Endodermal cell (in vitro differentiated cells): ENCODE measurements at regions not wholly inside any gene's neighbourhood (a gene's known extent, or its start where the extent isn't known, plus 50 kb on each side); places are given as distances from the start of the nearest gene placed in this dataset.

ENCODE experiments used
- DNase-seq: peaks from one replicate; pipeline ENCODE4 v3.0.0-alpha.2; 2017
- H3K27ac ChIP-seq: 2 replicates; pipeline ENCODE4 v1.5.1; 2013; ENCODE audit warnings: mild to moderate bottlenecking, low read depth, low read length, moderate library complexity
- H3K27me3 ChIP-seq: 2 replicates; pipeline ENCODE4 v1.6.1; 2013; ENCODE audit warnings: mild to moderate bottlenecking, low read length, moderate library complexity; ENCODE audit not compliant: insufficient read depth, control insufficient read depth, poor library complexity, severe bottlenecking
- H3K36me3 ChIP-seq: 2 replicates; pipeline ENCODE4 v1.7.0; 2013; ENCODE audit warnings: mild to moderate bottlenecking, low read length, moderate library complexity; ENCODE audit not compliant: control insufficient read depth, insufficient read depth
- H3K4me1 ChIP-seq: one replicate; pipeline ENCODE4 v1.7.0; 2013; ENCODE audit warnings: low read length; ENCODE audit not compliant: control insufficient read depth, insufficient read depth
- H3K4me3 ChIP-seq: 2 replicates; pipeline ENCODE4 v1.5.1; 2013; ENCODE audit warnings: mild to moderate bottlenecking, low read length, moderate library complexity
- H3K9ac ChIP-seq: 2 replicates; pipeline ENCODE4 v1.6.1; 2013; ENCODE audit warnings: mild to moderate bottlenecking, low read length, moderate library complexity; ENCODE audit not compliant: poor library complexity, severe bottlenecking; ENCODE audit errors: extremely low read depth
- H3K9me3 ChIP-seq: 2 replicates; pipeline ENCODE4 v1.6.1; 2013; ENCODE audit warnings: mild to moderate bottlenecking, low read length, moderate library complexity; ENCODE audit not compliant: control insufficient read depth
- H3K27ac Mint-ChIP-seq: 2 replicates; pipeline ENCODE4 v1.8.0; 2020; ENCODE audit warnings: mixed read lengths
- H3K27me3 Mint-ChIP-seq: 2 replicates; pipeline ENCODE4 v1.8.0; 2021; ENCODE audit warnings: mild to moderate bottlenecking, mixed read lengths; ENCODE audit not compliant: insufficient read depth
- H3K36me3 Mint-ChIP-seq: 2 replicates; pipeline ENCODE4 v1.8.0; 2020; ENCODE audit warnings: low read depth, mixed read lengths
- H3K4me1 Mint-ChIP-seq: 2 replicates; pipeline ENCODE4 v1.8.0; 2020; ENCODE audit warnings: mixed read lengths
- H3K4me3 Mint-ChIP-seq: 2 replicates; pipeline ENCODE4 v1.8.0; 2020; ENCODE audit warnings: mild to moderate bottlenecking, moderate library complexity, mixed read lengths
- H3K9me3 Mint-ChIP-seq: 2 replicates; pipeline ENCODE4 v1.8.0; 2020; ENCODE audit warnings: mild to moderate bottlenecking, mixed read lengths
- WGBS, 2 experiments: methylation state at CpG; one replicate each; pipeline versions ENCODE4 v1.1.5 to v1.1.7; 2013; ENCODE audit warnings: missing lambda C conversion rate in 2 of 2, mixed read lengths in 1 of 2; ENCODE audit not compliant: insufficient coverage in 1 of 2, insufficient read length in 1 of 2; 5-methylcytosine and 5-hydroxymethylcytosine counted together
- TF ChIP-seq, protein P1 (sequence below): fragments of 200-600 bp; sonication (generic); conservative IDR thresholded peaks from 2 replicates; pipeline ENCODE4 v1.5.0; 2021; ENCODE audit warnings: antibody characterized with exemption, mild to moderate bottlenecking

DNA sequence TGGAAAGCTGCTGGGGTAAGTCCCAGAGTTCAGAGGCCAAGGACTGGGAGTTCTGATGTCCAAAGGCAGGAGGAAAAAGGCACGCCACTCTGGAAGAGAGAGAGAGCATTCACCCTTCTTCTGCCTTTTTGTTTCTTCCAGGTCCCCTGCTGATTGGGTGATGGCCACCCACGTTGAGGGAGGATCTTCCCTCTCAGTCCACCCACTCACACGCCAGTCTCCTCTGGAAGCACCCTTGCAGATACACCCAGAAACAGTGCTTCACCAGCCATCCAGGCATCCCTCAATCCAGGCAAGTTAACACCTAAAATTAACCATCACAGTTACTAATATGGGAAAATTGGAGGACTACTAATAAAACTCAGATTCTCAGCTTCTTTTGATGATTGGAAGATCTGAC, 66.1 kb upstream of the PARP1 start:
- 85 to 87% methylated on average over 3 of the region's 3 CpGs for WGBS, 2 experiments
- H3K4me3 Mint-ChIP-seq = no peak overlapping the region
- H3K4me3 ChIP-seq = no peak overlapping the region

DNA sequence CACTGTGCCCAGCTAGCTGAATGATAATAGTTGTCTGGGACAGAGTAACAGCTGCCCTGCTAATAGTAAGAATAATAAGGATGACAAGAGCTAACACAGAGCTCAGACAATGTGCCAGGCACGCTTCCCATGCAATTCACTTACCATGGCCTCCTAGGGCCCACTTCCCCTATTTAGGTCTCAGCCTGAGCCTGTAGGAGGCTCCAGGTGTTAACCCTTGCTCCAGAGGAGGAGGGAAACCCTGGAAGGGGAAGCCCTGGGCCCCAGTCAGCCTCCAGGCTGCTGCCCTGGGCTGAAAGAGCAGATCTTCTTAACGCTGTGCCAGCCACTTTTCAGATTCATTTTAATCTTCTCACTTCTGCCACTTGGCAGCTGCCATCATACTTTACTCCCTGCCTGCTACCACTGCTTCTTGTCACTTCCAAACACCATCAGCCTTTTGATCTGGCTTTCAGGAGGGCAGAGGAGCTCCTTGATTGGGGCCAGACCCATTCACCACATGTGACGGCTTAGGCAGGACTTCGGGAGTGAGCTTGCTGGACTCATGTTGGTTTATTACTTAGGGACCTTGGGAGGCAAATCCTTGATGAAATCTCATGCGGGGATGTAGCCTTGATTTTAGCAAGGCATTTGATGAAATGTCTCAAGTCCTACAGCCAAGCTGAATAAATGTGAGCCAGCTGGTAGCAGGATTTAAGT, 66.7 kb upstream of the PARP1 start:
- TF ChIP-seq, protein P1, sequence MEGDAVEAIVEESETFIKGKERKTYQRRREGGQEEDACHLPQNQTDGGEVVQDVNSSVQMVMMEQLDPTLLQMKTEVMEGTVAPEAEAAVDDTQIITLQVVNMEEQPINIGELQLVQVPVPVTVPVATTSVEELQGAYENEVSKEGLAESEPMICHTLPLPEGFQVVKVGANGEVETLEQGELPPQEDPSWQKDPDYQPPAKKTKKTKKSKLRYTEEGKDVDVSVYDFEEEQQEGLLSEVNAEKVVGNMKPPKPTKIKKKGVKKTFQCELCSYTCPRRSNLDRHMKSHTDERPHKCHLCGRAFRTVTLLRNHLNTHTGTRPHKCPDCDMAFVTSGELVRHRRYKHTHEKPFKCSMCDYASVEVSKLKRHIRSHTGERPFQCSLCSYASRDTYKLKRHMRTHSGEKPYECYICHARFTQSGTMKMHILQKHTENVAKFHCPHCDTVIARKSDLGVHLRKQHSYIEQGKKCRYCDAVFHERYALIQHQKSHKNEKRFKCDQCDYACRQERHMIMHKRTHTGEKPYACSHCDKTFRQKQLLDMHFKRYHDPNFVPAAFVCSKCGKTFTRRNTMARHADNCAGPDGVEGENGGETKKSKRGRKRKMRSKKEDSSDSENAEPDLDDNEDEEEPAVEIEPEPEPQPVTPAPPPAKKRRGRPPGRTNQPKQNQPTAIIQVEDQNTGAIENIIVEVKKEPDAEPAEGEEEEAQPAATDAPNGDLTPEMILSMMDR = peak; percentile 46
- Histone ChIP-seq H3K9ac (no peak overlapping the region), H3K36me3 (no peaks in the 10 kb centered on the region), H3K9me3 (no peaks in the 10 kb centered on the region), H3K27me3 (no peaks in the 10 kb centered on the region), H3K4me3 (no peak overlapping the region), H3K27ac (peak overlapping the region; percentile 24), H3K4me1 (peaks cover 5% of the 10 kb centered on the region)
- Mint-ChIP-seq H3K36me3 (no peaks in the 10 kb centered on the region), H3K27me3 (no peaks in the 10 kb centered on the region), H3K27ac (no peak overlapping the region), H3K9me3 (no peaks in the 10 kb centered on the region), H3K4me1 (peaks cover 9% of the 10 kb centered on the region), H3K4me3 (no peak overlapping the region)
- DNase-seq = peak; percentile 77
- 75 to 76% methylated on average over 2 to 5 of the region's 5 CpGs for WGBS, 2 experiments

More for the DNA sequence above, 66.1 kb upstream of the PARP1 start:
- no peak overlapping the region for H3K27ac Mint-ChIP-seq
- H3K27me3 ChIP-seq = no peaks in the 10 kb centered on the region
- no peak for DNase-seq
- H3K36me3 ChIP-seq = no peaks in the 10 kb centered on the region
- TF ChIP-seq, protein P1 = no peak
- no peak overlapping the region for H3K9ac ChIP-seq
- no peak overlapping the region for H3K27ac ChIP-seq
- peaks cover 4% of the 10 kb centered on the region for H3K4me1 ChIP-seq
- peaks cover 9% of the 10 kb centered on the region for H3K4me1 Mint-ChIP-seq
- H3K9me3 Mint-ChIP-seq = no peaks in the 10 kb centered on the region
- H3K36me3 Mint-ChIP-seq = no peaks in the 10 kb centered on the region
- no peaks in the 10 kb centered on the region for H3K27me3 Mint-ChIP-seq
- H3K9me3 ChIP-seq = no peaks in the 10 kb centered on the region

DNA sequence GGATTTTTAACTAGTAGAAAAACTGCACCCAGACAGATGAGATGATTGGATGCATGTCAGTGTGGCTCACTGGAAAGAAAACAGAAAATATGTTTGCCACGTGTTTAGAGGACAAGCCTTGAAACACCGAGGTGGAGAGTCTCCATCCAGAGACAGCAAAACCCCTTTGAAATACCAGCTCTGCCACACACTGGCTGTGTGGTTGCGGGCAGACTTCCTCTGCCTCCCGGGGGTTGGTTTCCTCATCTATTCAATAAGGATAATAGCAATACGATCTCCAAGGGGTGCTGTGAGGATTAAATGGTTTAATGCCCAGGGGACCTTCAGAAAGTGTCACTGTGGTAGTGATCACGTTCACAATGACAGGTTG, 67.2 kb upstream of the PARP1 start:
- Histone ChIP-seq H3K27me3 (no peaks in the 10 kb centered on the region), H3K9ac (no peak overlapping the region), H3K27ac (no peak overlapping the region), H3K36me3 (no peaks in the 10 kb centered on the region), H3K4me1 (peaks cover 6% of the 10 kb centered on the region), H3K9me3 (no peaks in the 10 kb centered on the region), H3K4me3 (no peak overlapping the region)
- TF ChIP-seq, protein P1 = no peak
- Mint-ChIP-seq H3K9me3 (no peaks in the 10 kb centered on the region), H3K36me3 (no peaks in the 10 kb centered on the region), H3K27ac (no peak overlapping the region), H3K27me3 (no peaks in the 10 kb centered on the region), H3K4me3 (no peak overlapping the region), H3K4me1 (peaks cover 9% of the 10 kb centered on the region)
- WGBS, 2 experiments = 78 to 79% methylated on average over 1 to 6 of the region's 6 CpGs
- no peak for DNase-seq
